Uterus (tissue), 2 donors: ENCODE measurements at regions not wholly inside any gene's neighbourhood (a gene's known extent, or its start where the extent isn't known, plus 50 kb on each side); places are given as distances from the start of the nearest gene placed in this dataset.

Experiments
- POLR2A ChIP-seq, 2 donors: fragments of 450-650 bp; IDR thresholded peaks; one replicate each; pipeline ENCODE4 v1.6.1; 2016; ENCODE audit warnings: antibody characterized with exemption in 2 of 2, mild to moderate bottlenecking in 1 of 2, moderate library complexity in 1 of 2
- TF ChIP-seq, protein P1 (sequence below), 4 experiments: fragments of 200-600 bp in 2 of 4; fragments of 450-650 bp in 2 of 4; sonication (generic) in 2 of 4; IDR thresholded peaks; one replicate each; pipeline ENCODE4 v1.5.1; 2016 to 2019; ENCODE audit warnings: antibody characterized with exemption in 4 of 4, mild to moderate bottlenecking in 2 of 4, moderate library complexity in 1 of 4

DNA sequence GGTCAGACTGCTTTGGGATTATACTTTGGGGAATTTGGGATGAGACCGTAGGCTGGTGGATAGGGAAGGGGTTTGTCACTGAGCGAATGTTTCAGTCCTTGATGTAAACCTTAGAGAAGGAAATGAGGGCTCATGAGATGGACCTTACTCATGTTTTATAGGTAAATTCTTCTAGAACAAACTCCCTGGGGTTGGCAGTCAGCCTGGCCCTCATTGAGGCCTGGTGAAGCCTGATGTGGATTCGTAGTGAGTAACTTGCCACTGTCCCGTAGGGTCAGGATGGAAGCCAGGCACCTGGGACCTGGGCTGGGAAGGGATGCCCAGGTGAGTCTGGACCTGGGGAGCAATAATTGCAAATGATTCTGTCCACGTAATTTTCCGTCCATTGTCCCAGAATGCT lies 258.3 kb downstream of the LPIN1 start:
- TF ChIP-seq, protein P1, sequence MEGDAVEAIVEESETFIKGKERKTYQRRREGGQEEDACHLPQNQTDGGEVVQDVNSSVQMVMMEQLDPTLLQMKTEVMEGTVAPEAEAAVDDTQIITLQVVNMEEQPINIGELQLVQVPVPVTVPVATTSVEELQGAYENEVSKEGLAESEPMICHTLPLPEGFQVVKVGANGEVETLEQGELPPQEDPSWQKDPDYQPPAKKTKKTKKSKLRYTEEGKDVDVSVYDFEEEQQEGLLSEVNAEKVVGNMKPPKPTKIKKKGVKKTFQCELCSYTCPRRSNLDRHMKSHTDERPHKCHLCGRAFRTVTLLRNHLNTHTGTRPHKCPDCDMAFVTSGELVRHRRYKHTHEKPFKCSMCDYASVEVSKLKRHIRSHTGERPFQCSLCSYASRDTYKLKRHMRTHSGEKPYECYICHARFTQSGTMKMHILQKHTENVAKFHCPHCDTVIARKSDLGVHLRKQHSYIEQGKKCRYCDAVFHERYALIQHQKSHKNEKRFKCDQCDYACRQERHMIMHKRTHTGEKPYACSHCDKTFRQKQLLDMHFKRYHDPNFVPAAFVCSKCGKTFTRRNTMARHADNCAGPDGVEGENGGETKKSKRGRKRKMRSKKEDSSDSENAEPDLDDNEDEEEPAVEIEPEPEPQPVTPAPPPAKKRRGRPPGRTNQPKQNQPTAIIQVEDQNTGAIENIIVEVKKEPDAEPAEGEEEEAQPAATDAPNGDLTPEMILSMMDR (IDR thresholded peaks at IDR 0.05): no peak
- no peak for TF ChIP-seq POLR2A (IDR thresholded peaks at IDR 0.05)
